NCI-H187 treated with DMSO at 0.1 percent for 48 hours (cell line): ENCODE measurements at regions not wholly inside any gene's neighbourhood (a gene's known extent, or its start where the extent isn't known, plus 50 kb on each side); places are given as distances from the start of the nearest gene placed in this dataset.

Experiments used
- DNase-seq: peaks from one replicate; lab custom pipeline; 2025; lab: John Stamatoyannopoulos, UW

- no peak for DNase-seq
These were observed 981.2 kb downstream of the BCL11A start for GRCh38 chr2:59572227-59572626.

DNA sequence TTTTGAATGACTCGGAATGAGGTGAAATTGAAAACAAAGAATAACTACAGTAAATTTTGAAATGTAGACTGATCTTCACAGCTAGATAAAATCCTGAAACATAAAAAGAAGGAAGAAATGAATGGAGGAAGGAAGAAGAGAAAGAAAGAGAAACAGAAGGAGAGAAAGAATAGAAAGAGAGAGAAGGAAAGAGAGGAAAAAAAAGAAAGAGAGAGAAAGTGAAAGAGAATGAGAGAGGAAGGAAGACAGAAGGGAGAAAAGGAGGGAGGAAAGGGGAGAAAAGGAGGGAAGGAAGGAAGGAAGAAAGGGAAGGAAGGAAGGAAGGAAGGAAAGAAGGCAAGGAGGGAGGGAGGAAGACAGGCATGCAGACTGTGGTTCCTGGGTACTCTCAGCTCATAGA is 982.6 kb downstream of the BCL11A start:
- DNase-seq = no peak

DNA sequence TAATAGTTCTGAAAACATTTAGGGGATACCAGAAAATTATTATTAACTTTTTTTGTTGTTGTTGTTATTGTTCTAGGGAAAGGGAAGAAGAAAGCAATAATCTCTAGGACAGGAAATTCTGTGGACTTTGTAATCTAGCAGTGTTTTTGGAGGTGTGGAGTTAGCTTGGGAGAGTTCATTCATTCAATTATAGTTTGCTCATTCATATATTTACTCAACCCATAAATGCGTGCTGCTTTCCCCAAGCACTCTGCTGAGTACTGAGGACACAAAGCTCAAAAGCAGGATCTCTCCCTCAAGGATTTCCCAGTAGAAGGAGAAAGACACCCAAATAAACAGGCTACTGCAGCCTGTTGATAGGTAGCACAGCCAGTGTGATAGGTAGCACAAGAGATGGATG is 984.3 kb downstream of the BCL11A start:
- DNase-seq = no peak

- no peak for DNase-seq
These were observed 985.0 kb downstream of the BCL11A start for GRCh38 chr2:59568461-59568860.

DNA sequence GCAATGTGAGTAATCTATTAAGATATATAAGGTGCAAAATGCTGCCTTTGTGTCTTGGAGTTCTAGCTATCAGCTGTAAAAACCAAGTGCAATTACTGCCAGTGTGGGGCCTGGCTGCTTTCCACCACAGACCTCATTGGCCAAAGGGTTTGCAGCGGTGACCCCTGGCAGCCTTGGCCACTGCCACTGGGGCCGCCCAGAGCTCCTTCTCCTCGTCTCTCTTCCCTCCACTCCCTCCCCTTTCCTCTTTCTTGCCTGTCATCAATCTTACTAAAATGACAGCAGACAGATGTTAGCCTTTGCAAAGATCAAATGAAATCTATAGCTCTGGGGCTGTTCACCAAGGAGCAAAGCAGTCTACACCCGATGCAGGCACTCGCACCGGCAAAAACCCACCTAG is 986.3 kb downstream of the BCL11A start:
- no peak for DNase-seq

- no peak for DNase-seq
These were observed 986.7 kb downstream of the BCL11A start for GRCh38 chr2:59566739-59567138.

- DNase-seq = no peak
These were observed 992.2 kb downstream of the BCL11A start for GRCh38 chr2:59561281-59561680.

- no peak for DNase-seq
These were observed 992.7 kb downstream of the BCL11A start for GRCh38 chr2:59560769-59561168.

DNA sequence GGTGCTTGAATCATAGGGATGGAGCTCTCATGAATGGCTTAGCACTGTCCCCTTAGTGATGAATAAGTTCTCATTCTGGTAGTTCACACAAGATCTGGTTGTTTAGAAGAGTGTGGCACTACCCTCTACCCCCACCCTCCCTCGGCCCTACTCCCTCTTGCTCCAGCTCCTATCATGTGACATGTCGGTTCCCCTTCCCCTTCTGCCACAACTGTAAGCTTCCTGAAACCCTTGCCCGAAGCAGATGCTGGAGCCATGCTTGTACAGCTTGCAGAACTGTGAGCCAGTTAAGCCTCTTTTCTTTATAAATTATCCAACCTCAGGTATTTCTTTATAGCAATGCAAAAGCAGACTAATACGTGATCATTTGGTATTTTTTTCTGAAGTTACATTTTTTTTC is 1012.6 kb downstream of the BCL11A start:
- DNase-seq = no peak

GRCh38 chr2:59538398-59538911 is 1015.0 kb downstream of the BCL11A start:
- no peak for DNase-seq

GRCh38 chr2:59532808-59533207 is 1020.6 kb downstream of the BCL11A start:
- DNase-seq = no peak

GRCh38 chr2:59530258-59530657 is 1023.2 kb downstream of the BCL11A start:
- no peak for DNase-seq

DNA sequence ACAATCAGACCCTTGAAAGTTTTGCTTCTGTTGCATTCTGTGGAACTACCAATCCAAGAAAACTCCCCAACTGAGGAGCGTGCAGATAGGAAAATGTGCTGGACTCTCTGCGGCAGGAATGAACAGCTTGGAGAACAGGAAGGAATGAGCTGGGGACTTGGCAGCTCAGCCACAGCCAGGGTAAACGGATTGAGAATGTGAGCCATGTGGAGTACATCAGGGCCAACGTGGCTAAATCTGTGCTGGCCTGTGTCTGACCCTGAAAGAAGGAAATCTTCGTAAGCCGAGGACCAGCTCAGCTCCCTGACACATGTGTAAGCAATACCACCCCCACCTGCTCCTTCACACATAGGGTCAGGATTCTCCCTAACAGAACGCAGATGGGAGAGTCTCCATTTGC is 1023.7 kb downstream of the BCL11A start:
- no peak for DNase-seq

- no peak for DNase-seq
These were observed 1024.9 kb downstream of the BCL11A start for GRCh38 chr2:59528525-59528924.

- DNase-seq = no peak
These were observed 1050.5 kb downstream of the BCL11A start for GRCh38 chr2:59502981-59503380.

DNA sequence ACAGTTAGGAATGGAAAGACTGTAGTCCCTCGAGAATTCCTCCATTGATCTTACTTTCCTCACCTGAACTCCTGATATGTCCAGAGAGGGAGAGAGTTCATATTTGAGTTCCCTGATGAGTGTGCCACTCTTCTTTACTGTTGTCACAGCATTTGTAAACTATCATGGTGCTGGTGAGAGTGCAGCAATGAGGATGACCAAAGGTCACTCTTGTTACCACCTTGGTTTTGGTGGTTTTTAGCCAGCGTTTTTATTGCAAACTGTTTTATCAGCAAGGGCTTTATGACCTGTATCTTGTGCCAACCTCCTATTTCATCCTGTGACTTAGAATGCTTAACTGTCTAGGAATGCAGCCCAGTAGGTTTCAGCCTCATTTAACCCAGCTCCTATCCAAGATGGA is 1062.5 kb downstream of the BCL11A start:
- DNase-seq = no peak

- no peak for DNase-seq
These were observed 1063.3 kb downstream of the BCL11A start for GRCh38 chr2:59490192-59490591.

- DNase-seq = no peak
These were observed 1068.8 kb downstream of the BCL11A start for GRCh38 chr2:59484673-59485072.

DNA sequence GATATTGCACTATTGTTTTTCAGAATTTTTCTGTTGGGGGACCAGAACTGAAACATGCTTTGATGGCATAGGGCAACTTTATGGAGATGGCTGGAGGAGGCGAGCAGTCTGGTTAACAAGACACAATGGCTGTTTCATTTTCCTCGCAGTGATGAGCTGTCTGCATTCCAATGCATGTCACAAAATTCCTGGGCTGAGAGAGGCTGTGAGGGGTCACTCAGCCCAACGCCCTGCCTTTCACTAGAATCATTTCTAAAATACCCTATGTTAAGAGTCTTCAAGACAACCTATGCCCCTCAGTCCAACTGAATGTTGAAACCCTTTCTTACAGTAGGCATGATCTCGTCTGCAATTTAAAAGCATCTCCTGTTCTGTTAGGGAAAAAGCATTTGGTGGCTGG is 1090.0 kb downstream of the BCL11A start:
- DNase-seq = no peak

DNA sequence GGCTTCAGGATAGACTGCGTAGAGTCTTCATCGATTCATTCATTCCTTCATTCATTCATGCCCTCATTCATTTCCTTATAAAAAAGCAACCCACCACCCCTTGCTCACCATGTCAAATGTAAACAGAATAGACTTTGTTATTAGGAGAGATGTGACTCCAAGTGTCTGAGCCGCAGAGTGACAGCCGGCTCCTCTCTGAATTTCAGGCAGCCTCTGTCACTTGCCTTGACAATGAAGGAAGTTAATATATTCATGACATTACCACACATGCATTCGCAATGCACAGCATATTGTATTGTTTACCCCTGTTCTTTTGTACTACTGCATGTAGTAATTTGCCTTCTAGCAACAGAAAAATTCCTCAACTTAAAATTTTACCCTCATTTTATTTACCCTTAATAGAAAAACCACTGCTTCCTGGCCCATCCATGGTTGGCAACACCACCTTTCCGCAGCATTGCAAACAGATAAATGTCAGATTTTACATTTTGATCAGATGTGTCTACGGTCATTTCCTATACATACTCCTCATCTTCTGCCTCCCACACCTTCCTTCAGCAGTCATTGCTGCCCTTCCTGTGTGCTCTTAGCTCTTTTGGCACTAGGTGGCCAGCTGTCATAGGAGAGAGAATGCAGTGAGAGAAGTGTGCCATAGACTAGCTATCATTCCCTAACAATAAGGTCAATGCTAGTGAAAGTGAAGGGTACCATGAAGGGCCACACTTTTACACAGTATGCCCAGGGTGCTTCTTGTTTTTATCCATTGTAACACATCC is 1090.8 kb downstream of the BCL11A start:
- DNase-seq = no peak

GRCh38 chr2:59461127-59461526 is 1092.3 kb downstream of the BCL11A start:
- no peak for DNase-seq

DNA sequence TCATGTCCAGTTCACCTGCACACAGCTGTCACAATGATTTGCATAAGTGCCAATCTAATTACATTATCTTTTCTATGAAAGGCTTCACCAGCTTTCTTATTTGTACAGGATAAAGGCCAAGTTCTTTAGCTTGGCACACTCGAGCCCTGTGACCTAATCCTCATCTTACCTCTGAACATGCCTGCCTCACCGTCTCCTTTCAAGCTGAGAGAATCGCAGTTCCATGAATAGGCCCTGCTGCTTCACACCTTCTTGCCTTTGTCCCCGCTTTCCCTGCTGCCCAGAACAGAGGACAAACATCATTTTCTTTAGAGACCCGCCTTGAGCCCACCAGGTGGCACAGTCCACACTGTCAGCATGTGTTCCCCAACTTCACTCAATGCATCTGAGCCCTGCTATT is 1094.7 kb downstream of the BCL11A start:
- no peak for DNase-seq

GRCh38 chr2:59456285-59456684 is 1097.2 kb downstream of the BCL11A start:
- DNase-seq = no peak

DNA sequence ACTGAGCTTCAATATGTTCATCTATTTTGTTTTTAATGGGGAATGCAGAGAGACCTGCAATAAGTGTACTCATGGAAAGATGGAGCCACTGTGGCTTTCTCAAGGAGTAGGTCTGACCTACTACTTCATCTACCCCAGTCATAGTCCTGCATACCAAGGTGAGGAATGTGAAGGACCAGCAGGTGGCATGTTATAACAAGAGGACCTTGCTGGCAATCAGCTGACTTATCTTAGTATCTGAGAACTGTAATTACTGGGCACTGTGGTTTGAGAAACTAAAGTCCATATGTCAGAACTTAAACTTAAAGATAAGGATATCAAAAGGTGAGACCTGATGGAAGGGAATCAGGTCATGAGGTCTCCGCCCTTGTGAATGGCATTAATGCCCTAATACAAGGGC is 1104.2 kb downstream of the BCL11A start:
- no peak for DNase-seq
